IMR-90 (cell line): ENCODE measurements at regions not wholly inside any gene's neighbourhood (a gene's known extent, or its start where the extent isn't known, plus 50 kb on each side); places are given as distances from the start of the nearest gene placed in this dataset.

Experiments
- ATAC-seq: fragments of 200-7000 bp; cut with Tn5 transposase; 2 replicates; pipeline ENCODE4 v1.9.1; 2020; ENCODE audit warnings: low read depth, mild to moderate bottlenecking, moderate library complexity
- BruUV-seq: library from RNA; stranded (reverse); fragments of 400-500 nt; replicated peaks from 2 replicates; lab custom pipeline; 2021; lab: Mats Ljungman, UMichigan
- CTCF ChIA-PET: fragments of 300-600 bp; formaldehyde crosslinking; extraction: SDS; loops from one replicate; lab custom pipeline; 2021; ENCODE audit warnings: antibody characterized with exemption; lab: Yijun Ruan, JAX
- POLR2A ChIA-PET: fragments of 300-600 bp; sonication (Branson Sonifier 250); formaldehyde crosslinking; loops from one replicate; lab custom pipeline; 2022; ENCODE audit warnings: antibody characterized with exemption; ENCODE audit not compliant: unreplicated experiment; lab: Charles Lee
- DNase-seq: peaks from one replicate; pipeline ENCODE4 v3.0.0; 2013
- H2AFZ ChIP-seq: replicated peaks from 2 replicates; pipeline ENCODE3; 2013; ENCODE audit warnings: low read length, mild to moderate bottlenecking; ENCODE audit not compliant: poor library complexity
- H2AK5ac ChIP-seq: 2 replicates; pipeline ENCODE4 v1.6.1; 2013; ENCODE audit warnings: low read depth, low read length, inconsistent platforms
- H2AK9ac ChIP-seq: replicated peaks from 2 replicates; pipeline ENCODE3; 2013; ENCODE audit warnings: mild to moderate bottlenecking, low read depth, low read length, moderate library complexity; ENCODE audit not compliant: poor library complexity
- H2BK120ac ChIP-seq: 2 replicates; pipeline ENCODE4 v1.6.1; 2013; ENCODE audit warnings: low read depth, low read length, inconsistent platforms
- H2BK15ac ChIP-seq: 3 replicates; pipeline ENCODE4 v1.6.1; 2013; ENCODE audit warnings: low read depth, low read length, inconsistent platforms
- H2BK20ac ChIP-seq: 2 replicates; pipeline ENCODE4 v1.6.1; 2013; ENCODE audit warnings: low read depth, mild to moderate bottlenecking, inconsistent platforms, low read length, moderate library complexity
- H2BK5ac ChIP-seq: 2 replicates; pipeline ENCODE4 v1.6.1; 2013; ENCODE audit warnings: mild to moderate bottlenecking, low read depth, low read length, inconsistent platforms; ENCODE audit not compliant: poor library complexity, severe bottlenecking
- H3K14ac ChIP-seq: replicated peaks from 2 replicates; pipeline ENCODE4 v1.6.1; 2013; ENCODE audit warnings: low read depth, low read length, inconsistent platforms
- H3K18ac ChIP-seq: 2 replicates; pipeline ENCODE4 v1.6.1; 2013; ENCODE audit warnings: low read depth, low read length, control low read depth
- H3K23ac ChIP-seq: 2 replicates; pipeline ENCODE4 v1.6.1; 2013; ENCODE audit warnings: low read depth, low read length, inconsistent platforms
- H3K27ac ChIP-seq: 2 replicates; pipeline ENCODE4 v1.5.1; 2013; ENCODE audit warnings: mild to moderate bottlenecking, control low read depth, low read length; ENCODE audit not compliant: insufficient read depth
- H3K27me3 ChIP-seq: 2 replicates; pipeline ENCODE4 v1.6.1; 2013; ENCODE audit warnings: low read length; ENCODE audit not compliant: control insufficient read depth, insufficient read depth
- H3K36me3 ChIP-seq: 2 replicates; pipeline ENCODE4 v1.6.1; 2013; ENCODE audit warnings: low read length, mixed read lengths; ENCODE audit not compliant: control insufficient read depth, insufficient read depth
- H3K4ac ChIP-seq: 2 replicates; pipeline ENCODE4 v1.6.1; 2013; ENCODE audit warnings: low read depth, low read length, inconsistent platforms
- H3K4me1 ChIP-seq: 2 replicates; pipeline ENCODE4 v1.6.1; 2013; ENCODE audit warnings: low read length, mixed read lengths; ENCODE audit not compliant: control insufficient read depth, insufficient read depth
- H3K4me2 ChIP-seq: 2 replicates; pipeline ENCODE4 v1.6.1; 2013; ENCODE audit warnings: low read depth, mild to moderate bottlenecking, control low read depth, low read length, moderate library complexity
- H3K4me3 ChIP-seq: 2 replicates; pipeline ENCODE4 v1.5.1; 2013; ENCODE audit warnings: low read depth, mild to moderate bottlenecking, control low read depth, low read length, moderate library complexity; ENCODE audit not compliant: insufficient read depth
- H3K56ac ChIP-seq: 2 replicates; pipeline ENCODE4 v1.6.1; 2013; ENCODE audit warnings: low read length, inconsistent platforms; ENCODE audit not compliant: insufficient read depth; ENCODE audit errors: extremely low read depth
- H3K79me1 ChIP-seq, 2 experiments: 2 replicates each; pipeline ENCODE4 v1.6.1; 2013; ENCODE audit warnings: low read length in 2 of 2, inconsistent platforms in 1 of 2, low read depth in 1 of 2
- H3K9ac ChIP-seq: 2 replicates; pipeline ENCODE4 v1.6.1; 2013; ENCODE audit warnings: low read depth, low read length, control low read depth
- H3K9me1 ChIP-seq: 2 replicates; pipeline ENCODE4 v1.6.1; 2013; ENCODE audit warnings: low read length, inconsistent platforms; ENCODE audit not compliant: insufficient read depth
- H3K9me3 ChIP-seq: 2 replicates; pipeline ENCODE4 v1.6.1; 2013; ENCODE audit warnings: low read length; ENCODE audit not compliant: control insufficient read depth, insufficient read depth
- H4K20me1 ChIP-seq: 2 replicates; pipeline ENCODE4 v1.6.1; 2013; ENCODE audit warnings: low read length, inconsistent platforms; ENCODE audit not compliant: insufficient read depth
- H4K5ac ChIP-seq: 2 replicates; pipeline ENCODE4 v1.6.1; 2013; ENCODE audit warnings: mild to moderate bottlenecking, low read depth, low read length, control low read depth
- H4K8ac ChIP-seq, 2 experiments: 2 replicates each; pipeline ENCODE4 v1.6.1; 2013; ENCODE audit warnings: low read depth in 2 of 2, low read length in 2 of 2, control low read depth in 1 of 2, inconsistent platforms in 1 of 2
- H4K91ac ChIP-seq: 2 replicates; pipeline ENCODE4 v1.6.1; 2013; ENCODE audit warnings: low read depth, low read length, inconsistent platforms; ENCODE audit not compliant: insufficient read depth
- FOS ChIP-seq: fragments of 150-350 bp; IDR thresholded peaks from 2 replicates; pipeline ENCODE4 v1.6.1; 2016; ENCODE audit warnings: low read depth, low read length
- MAFK ChIP-seq: IDR thresholded peaks from 2 replicates; pipeline ENCODE4 v1.6.1; 2012; ENCODE audit warnings: low read depth, low read length, improper control_type of control experiment
- MXI1 ChIP-seq: IDR thresholded peaks from 2 replicates; pipeline ENCODE4 v1.6.1; 2012; ENCODE audit warnings: low read depth, mild to moderate bottlenecking, low read length, moderate library complexity, borderline replicate concordance
- NFE2L2 ChIP-seq: fragments of 150-350 bp; IDR thresholded peaks from 2 replicates; pipeline ENCODE4 v1.6.1; 2016; ENCODE audit warnings: low read depth, mild to moderate bottlenecking, low read length
- RCOR1 ChIP-seq: IDR thresholded peaks from 2 replicates; pipeline ENCODE4 v1.6.1; 2012; ENCODE audit warnings: mild to moderate bottlenecking, low read length, improper control_type of control experiment; ENCODE audit not compliant: insufficient replicate concordance
- RFX5 ChIP-seq: IDR thresholded peaks from 2 replicates; pipeline ENCODE4 v1.8.0; 2012; ENCODE audit warnings: low read depth, mild to moderate bottlenecking, low read length, moderate library complexity
- WGBS, 2 experiments: methylation state at CpG; one replicate each; pipeline versions ENCODE4 v1.1.5 to v1.1.7; 2013; ENCODE audit warnings: missing lambda C conversion rate in 2 of 2; ENCODE audit not compliant: insufficient read length in 1 of 2; ENCODE audit errors: extremely low coverage in 2 of 2; 5-methylcytosine and 5-hydroxymethylcytosine counted together
- dilution Hi-C: fragments of 300-500 bp; cut with HindIII; formaldehyde crosslinking; loops from one replicate; pipeline ENCODE4 v1.14.3; 2018; ENCODE audit warnings: low sequenced_read_pairs; ENCODE audit not compliant: unreplicated experiment
- in situ Hi-C: fragments of 300-500 bp; cut with MboI; formaldehyde crosslinking; loops from 3 replicates; pipeline ENCODE4 v1.14.3; 2019; ENCODE audit warnings: low sequenced_read_pairs, inconsistent platforms, mixed read lengths
- intact Hi-C: fragments of 100-400 bp; cut with micrococcal nuclease; formaldehyde crosslinking; loops from 2 replicates; pipeline ENCODE4 v1.10.0; 2022
- TF ChIP-seq, protein P1 (sequence below): conservative IDR thresholded peaks from 2 replicates; pipeline ENCODE4 v1.5.1; 2012; ENCODE audit warnings: mild to moderate bottlenecking, low read depth, low read length, improper control_type of control experiment

DNA sequence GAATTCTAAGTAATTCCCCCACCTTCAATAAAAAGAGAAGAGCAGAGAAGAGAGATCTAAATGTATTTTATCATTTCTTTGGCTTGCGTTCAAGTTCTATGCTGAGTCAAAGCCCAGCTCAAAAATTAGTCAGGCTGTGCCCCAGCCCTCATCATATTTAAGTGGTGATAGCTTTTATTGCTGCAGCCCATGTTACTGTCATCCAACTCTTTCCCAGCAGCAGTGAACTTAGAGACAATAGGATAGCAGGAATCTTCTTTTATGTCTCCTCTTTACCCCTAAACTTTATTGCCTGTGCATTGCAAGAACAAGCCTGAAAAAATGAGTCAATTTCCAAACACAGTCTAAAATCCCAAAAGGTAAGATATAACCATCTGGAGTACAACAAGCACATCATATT, 1599.3 kb upstream of the PIK3C3 start:
- in situ Hi-C loops (no loop called here), dilution Hi-C loops (no loop called here), intact Hi-C loops (no loop called here)
- H3K9me3 ChIP-seq, result no peaks in the 10 kb centered on the region
- ChIA-PET POLR2A (interaction anchor here (0.6 kb wide), 1 partner anchor 13 kb away, joined by 17 read pairs; no protein-coding TSS in a partner anchor), CTCF (no interaction called here)
- no peak overlapping the region for H3K4ac ChIP-seq
- no peak overlapping the region for H4K8ac ChIP-seq
- H3K9ac ChIP-seq, result no peak overlapping the region
- H3K4me2 ChIP-seq, result no peak overlapping the region
- H2BK20ac ChIP-seq, result no peak overlapping the region
- no peak overlapping the region for H3K14ac ChIP-seq
- no peak overlapping the region for H3K56ac ChIP-seq
- H3K9me1 ChIP-seq, result no peaks in the 10 kb centered on the region
- H3K4me3 ChIP-seq, result no peak overlapping the region
- H2BK120ac ChIP-seq, result no peak overlapping the region
- DNase-seq, result peak; percentile 64
- H3K36me3 ChIP-seq, result no peaks in the 10 kb centered on the region
- peak; percentile 64 for ATAC-seq
- no peak overlapping the region for H2AK9ac ChIP-seq
- H2AK5ac ChIP-seq, result no peak overlapping the region
- H3K27ac ChIP-seq, result no peak overlapping the region
- no peak overlapping the region for H2BK5ac ChIP-seq
- H4K91ac ChIP-seq, result no peak overlapping the region
- H4K5ac ChIP-seq, result no peak overlapping the region
- no peak overlapping the region for H3K18ac ChIP-seq
- WGBS, 2 experiments, result no CpG with 5 or more reads among the region's 1 CpG
- TF ChIP-seq, protein P1, sequence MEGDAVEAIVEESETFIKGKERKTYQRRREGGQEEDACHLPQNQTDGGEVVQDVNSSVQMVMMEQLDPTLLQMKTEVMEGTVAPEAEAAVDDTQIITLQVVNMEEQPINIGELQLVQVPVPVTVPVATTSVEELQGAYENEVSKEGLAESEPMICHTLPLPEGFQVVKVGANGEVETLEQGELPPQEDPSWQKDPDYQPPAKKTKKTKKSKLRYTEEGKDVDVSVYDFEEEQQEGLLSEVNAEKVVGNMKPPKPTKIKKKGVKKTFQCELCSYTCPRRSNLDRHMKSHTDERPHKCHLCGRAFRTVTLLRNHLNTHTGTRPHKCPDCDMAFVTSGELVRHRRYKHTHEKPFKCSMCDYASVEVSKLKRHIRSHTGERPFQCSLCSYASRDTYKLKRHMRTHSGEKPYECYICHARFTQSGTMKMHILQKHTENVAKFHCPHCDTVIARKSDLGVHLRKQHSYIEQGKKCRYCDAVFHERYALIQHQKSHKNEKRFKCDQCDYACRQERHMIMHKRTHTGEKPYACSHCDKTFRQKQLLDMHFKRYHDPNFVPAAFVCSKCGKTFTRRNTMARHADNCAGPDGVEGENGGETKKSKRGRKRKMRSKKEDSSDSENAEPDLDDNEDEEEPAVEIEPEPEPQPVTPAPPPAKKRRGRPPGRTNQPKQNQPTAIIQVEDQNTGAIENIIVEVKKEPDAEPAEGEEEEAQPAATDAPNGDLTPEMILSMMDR, result no peak
- TF ChIP-seq RFX5 (no peak), MXI1 (no peak), NFE2L2 (no peak), FOS (no peak), MAFK (no peak), RCOR1 (no peak)
- no peak overlapping the region for H2BK15ac ChIP-seq
- no TSS peak for BruUV-seq
- no peak overlapping the region for H3K23ac ChIP-seq
- no peaks in the 10 kb centered on the region for H3K79me1 ChIP-seq
- H3K27me3 ChIP-seq, result no peaks in the 10 kb centered on the region
- no peak overlapping the region for H2AFZ ChIP-seq
- no peaks in the 10 kb centered on the region for H3K4me1 ChIP-seq
- no peaks in the 10 kb centered on the region for H4K20me1 ChIP-seq
